HG02852 (cell line): ENCODE measurements at regions not wholly inside any gene's neighbourhood (a gene's known extent, or its start where the extent isn't known, plus 50 kb on each side); places are given as distances from the start of the nearest gene placed in this dataset.

Experiments used
- ATAC-seq: cut with Tn5 transposase; IDR thresholded peaks from one replicate; pipeline ENCODE4 v1.9.1; 2021; ENCODE audit warnings: mild to moderate bottlenecking, moderate library complexity; ENCODE audit not compliant: unreplicated experiment

- no peak for ATAC-seq
Measured at GRCh38 chr11:92276773-92277172, 52.2 kb downstream of the FAT3 start.

GRCh38 chr11:92277871-92278270, 53.3 kb downstream of the FAT3 start:
- ATAC-seq: no peak

GRCh38 chr11:92278791-92279433, 54.3 kb downstream of the FAT3 start:
- ATAC-seq: no peak

GRCh38 chr11:92284107-92284506, 59.5 kb downstream of the FAT3 start:
- no peak for ATAC-seq

- ATAC-seq: no peak
Measured at GRCh38 chr11:92284558-92284957, 59.9 kb downstream of the FAT3 start.

GRCh38 chr11:92285776-92286175, 61.2 kb downstream of the FAT3 start:
- no peak for ATAC-seq

- no peak for ATAC-seq
Measured at GRCh38 chr11:92286709-92287108, 62.1 kb downstream of the FAT3 start.

GRCh38 chr11:92295175-92296137, 70.8 kb downstream of the FAT3 start:
- ATAC-seq: no peak

GRCh38 chr11:92296138-92296515, 71.5 kb downstream of the FAT3 start:
- no peak for ATAC-seq

- ATAC-seq: no peak
Measured at GRCh38 chr11:92297567-92298553, 73.2 kb downstream of the FAT3 start.

- ATAC-seq: no peak
Measured at GRCh38 chr11:92300876-92301275, 76.3 kb downstream of the FAT3 start.

- no peak for ATAC-seq
Measured at GRCh38 chr11:92302770-92303169, 78.2 kb downstream of the FAT3 start.

GRCh38 chr11:92304271-92304670, 79.7 kb downstream of the FAT3 start:
- no peak for ATAC-seq

GRCh38 chr11:92306966-92307510, 82.4 kb downstream of the FAT3 start:
- ATAC-seq: no peak

GRCh38 chr11:92308366-92308765, 83.7 kb downstream of the FAT3 start:
- ATAC-seq: no peak

GRCh38 chr11:92311616-92312449, 87.2 kb downstream of the FAT3 start:
- ATAC-seq: no peak

- no peak for ATAC-seq
Measured at GRCh38 chr11:92313784-92314183, 89.2 kb downstream of the FAT3 start.

GRCh38 chr11:92314499-92314898, 89.9 kb downstream of the FAT3 start:
- no peak for ATAC-seq

- ATAC-seq: no peak
Measured at GRCh38 chr11:92316106-92316809, 91.6 kb downstream of the FAT3 start.
